ENCODE measurements at regions not wholly inside any gene's neighbourhood (a gene's known extent, or its start where the extent isn't known, plus 50 kb on each side); places are given as distances from the start of the nearest gene placed in this dataset.

DNA sequence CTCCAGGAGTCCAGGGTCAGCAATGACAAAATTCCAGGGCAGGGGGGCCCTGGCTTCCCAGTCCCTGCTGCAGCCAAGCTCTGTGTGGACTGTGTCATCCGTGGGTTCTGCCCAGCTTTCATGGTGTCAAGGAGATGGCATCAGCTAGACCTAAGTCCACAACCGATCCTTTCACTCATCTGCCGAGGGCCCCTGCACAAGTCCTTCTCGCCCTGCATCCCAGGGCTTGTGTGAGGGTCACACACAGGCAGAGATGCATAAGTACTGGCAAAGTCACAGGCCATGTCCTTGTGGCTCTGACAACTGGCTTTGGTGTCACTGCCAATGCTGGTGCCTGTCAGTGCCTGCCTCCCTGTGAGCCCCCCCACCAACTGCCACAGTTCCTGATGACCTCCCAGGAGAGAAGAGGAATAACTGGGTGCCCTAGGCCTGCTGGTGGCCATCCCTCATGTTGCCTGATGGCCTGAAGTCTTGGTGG, 181.4 kb upstream of the CST7 start:
- TF ChIP-seq, protein P1, sequence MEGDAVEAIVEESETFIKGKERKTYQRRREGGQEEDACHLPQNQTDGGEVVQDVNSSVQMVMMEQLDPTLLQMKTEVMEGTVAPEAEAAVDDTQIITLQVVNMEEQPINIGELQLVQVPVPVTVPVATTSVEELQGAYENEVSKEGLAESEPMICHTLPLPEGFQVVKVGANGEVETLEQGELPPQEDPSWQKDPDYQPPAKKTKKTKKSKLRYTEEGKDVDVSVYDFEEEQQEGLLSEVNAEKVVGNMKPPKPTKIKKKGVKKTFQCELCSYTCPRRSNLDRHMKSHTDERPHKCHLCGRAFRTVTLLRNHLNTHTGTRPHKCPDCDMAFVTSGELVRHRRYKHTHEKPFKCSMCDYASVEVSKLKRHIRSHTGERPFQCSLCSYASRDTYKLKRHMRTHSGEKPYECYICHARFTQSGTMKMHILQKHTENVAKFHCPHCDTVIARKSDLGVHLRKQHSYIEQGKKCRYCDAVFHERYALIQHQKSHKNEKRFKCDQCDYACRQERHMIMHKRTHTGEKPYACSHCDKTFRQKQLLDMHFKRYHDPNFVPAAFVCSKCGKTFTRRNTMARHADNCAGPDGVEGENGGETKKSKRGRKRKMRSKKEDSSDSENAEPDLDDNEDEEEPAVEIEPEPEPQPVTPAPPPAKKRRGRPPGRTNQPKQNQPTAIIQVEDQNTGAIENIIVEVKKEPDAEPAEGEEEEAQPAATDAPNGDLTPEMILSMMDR (IDR thresholded peaks at IDR 0.05; ENCODE audit: borderline replicate concordance, control extremely low read depth, extremely low read depth, insufficient read depth, missing control alignments): no peak
- in situ Hi-C loops (cut with MboI; ENCODE audit: low sequenced_read_pairs, unreplicated experiment): no loop called here
- DNase-seq (ENCODE audit: low spot score): no peak

DNA sequence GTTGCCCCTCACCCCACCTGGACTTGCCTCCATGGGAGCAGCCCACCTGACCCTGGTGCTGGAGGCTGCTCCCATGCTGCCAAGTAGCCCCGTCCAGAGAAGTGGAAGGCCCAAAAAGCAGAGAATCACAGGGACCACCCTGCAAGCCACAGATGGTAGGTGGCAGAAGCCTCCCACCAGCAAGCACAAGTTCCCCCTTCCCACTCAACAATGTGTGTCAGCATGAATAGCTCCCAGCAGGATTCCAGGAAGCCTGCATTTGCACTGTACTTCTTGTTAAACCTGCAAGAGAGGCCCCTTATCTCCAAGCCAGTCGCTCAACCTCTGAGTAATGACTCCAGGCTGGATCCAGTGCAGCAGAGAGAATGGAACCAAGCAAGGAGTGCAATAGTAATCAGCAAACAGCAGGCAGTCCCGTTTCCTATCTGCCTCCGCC, 180.8 kb upstream of the CST7 start:
- in situ Hi-C loops (cut with MboI; ENCODE audit: low sequenced_read_pairs, unreplicated experiment): no loop called here
- no peak for DNase-seq (ENCODE audit: low spot score)

DNA sequence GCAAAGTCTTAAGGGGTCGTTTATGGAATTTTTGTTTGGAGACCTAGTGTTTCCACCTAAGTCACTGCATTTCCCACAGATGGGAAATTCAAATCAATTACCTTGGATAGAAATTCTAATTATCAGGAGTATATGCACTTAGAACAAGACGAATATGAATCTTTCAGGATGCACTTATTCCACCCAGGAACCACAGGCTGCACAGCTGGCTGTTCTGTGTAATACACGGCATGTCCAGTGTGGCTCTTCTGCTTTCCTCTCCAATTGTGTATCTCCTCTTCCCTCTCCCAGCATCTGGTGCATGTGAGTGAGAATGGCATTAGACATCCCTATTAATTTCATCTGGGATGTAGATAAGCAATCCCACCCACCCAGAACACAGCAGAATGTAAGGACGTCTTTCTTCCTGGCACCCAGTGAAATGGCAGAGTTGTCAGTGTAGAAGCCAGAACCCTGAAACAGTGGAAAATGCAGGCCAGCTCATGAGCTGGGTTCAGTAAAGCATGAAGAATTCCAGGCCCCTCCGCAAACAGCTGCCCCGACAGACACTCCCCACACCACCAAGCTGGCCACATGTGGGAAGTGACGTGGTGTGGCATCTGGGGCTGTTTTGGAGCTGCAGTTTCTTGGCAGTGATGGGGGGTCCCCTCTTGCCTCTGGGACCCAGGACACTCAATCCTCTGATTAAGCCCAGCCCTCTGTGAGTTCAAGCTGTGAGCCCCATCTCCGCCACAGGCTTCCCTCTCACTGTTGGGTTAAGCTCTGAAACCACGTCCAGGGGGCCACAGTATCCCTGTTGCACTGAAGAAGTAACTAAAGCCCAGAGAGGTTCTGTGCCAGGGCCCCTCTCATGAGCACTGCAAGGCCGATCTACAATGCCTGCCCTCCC, 180.1 kb upstream of the CST7 start:
- TF ChIP-seq, protein P1 (IDR thresholded peaks at IDR 0.05; ENCODE audit: borderline replicate concordance, control extremely low read depth, extremely low read depth, insufficient read depth, missing control alignments): no peak
- in situ Hi-C loops (cut with MboI; ENCODE audit: low sequenced_read_pairs, unreplicated experiment): no loop called here
- DNase-seq (ENCODE audit: low spot score): no peak

More for the DNA sequence above, 180.8 kb upstream of the CST7 start:
- TF ChIP-seq, protein P1 (IDR thresholded peaks at IDR 0.05; ENCODE audit: borderline replicate concordance, control extremely low read depth, extremely low read depth, insufficient read depth, missing control alignments): no peak

DNA sequence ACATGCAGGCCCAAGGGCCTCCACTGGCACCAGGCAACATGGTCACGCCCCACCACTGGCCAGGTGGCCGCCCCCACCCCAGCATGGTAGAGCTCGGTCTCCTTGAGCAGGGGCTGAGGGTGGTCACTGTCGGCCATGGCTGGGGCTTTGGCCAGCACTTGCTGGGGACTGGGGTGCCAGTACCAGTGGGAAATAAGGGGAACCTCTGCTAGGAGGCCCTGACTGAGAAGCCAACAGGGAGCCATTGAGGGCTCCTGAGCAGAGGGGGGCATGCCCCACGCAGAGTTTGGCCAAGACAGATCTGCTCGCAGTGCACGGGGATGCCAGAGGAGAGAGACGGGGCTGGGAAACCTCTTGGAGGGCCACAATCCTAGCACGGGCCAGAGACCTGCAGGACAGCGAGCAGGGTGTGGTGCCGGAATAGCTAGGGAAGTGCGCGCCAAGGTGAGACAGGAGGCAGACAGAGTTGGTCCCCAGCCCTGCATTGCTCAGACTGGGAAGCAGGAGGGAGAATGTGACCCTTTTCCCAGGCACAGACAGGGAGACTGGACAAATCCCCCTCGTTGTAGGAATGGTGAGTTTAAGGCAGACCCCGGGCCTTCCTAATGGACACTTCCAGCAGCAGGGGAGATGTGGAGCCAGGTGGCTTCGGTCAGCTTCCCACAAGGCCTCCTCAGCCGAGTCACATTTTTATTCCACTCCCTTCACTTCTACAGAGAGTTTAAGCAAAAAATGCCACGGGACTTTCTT, 179.0 kb upstream of the CST7 start:
- no peak for DNase-seq (ENCODE audit: low spot score)
- TF ChIP-seq, protein P1 (IDR thresholded peaks at IDR 0.05; ENCODE audit: borderline replicate concordance, control extremely low read depth, extremely low read depth, insufficient read depth, missing control alignments): no peak

DNA sequence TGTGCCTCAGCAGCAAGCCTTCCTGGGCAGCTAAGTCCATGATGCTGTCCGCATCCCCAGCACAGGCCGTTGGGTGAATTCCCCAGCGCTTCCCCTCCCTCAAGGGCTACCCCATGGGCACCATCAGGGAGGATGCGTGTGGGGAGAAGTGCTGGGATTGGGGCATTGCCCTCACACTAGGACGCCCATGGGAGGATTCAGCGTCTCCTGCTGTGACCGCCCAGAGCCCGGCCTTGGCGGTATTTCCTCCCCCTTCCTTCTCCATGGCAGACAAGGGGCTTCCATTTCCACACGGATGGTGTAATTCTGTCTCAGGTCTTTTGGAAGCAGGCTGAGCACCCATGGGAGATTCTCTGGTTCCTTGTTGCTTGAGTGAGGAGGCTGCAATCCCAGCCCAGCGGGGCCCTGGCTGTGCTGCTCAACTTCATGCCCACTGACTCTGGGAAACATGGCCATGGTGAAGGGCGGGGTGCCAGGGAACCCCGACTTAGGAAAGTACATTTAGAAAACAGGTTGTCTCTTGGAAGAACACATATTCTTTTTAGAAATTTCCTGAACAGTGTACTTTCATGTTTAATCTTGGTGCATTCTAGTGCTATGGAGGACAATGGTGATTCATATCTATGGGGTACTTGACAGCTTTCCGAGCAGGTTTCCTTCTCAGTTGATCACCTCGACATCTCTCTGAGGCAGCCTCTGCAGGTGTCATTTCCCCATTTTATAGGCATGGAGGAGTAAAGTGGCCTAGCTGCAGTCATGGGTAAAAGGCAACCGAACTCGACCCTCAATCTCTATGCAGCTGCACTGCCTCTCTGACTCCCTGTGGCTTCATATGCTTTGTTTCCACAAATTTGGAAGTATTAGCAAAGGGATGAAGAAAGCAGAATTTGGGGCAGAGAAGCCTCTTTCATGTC, 178.2 kb upstream of the CST7 start:
- DNase-seq (ENCODE audit: low spot score): no peak
- TF ChIP-seq, protein P1 (IDR thresholded peaks at IDR 0.05; ENCODE audit: borderline replicate concordance, control extremely low read depth, extremely low read depth, insufficient read depth, missing control alignments): no peak
- in situ Hi-C loops (cut with MboI; ENCODE audit: low sequenced_read_pairs, unreplicated experiment): no loop called here

More for the DNA sequence above, 179.0 kb upstream of the CST7 start:
- in situ Hi-C loops (cut with MboI; ENCODE audit: low sequenced_read_pairs, unreplicated experiment): no loop called here

Data from GM13976 (cell line).